ENCODE measurements at regions not wholly inside any gene's neighbourhood (a gene's known extent, or its start where the extent isn't known, plus 50 kb on each side); places are given as distances from the start of the nearest gene placed in this dataset.

DNA sequence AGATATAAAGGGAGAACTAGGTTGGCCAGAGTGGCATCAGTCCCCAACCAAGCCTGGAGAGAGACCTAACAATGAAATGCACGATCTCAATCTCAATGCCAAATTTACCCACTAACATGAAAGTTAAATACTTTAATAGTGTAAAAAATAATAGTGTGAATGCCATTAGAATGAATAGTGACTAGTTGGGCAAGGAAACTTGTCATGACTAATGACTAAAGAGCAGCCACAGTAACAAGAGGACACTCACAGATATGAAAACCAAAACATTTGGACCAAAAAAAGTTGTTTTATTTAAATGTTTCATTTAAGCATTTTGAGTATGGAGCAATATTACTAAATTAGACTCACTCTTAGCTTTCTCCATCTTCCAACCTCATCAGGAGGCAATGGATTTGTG lies 1853.8 kb downstream of the EFNA5 start:
- no peak overlapping the region for H3K9ac ChIP-seq (ENCODE audit: extremely low read depth, insufficient read length, low read length)
- no peaks in the 10 kb centered on the region for H4K20me1 ChIP-seq (ENCODE audit: control insufficient read depth, insufficient read depth, insufficient read length)
- no peak overlapping the region for H3K4me2 ChIP-seq (ENCODE audit: insufficient read depth, insufficient read length, low read length)
- Mint-ChIP-seq H3K27me3 (ENCODE audit: low read depth) (no peaks in the 10 kb centered on the region), H3K36me3 (ENCODE audit: insufficient read depth in 1 of 3, low read depth in 3 of 3) (no peaks in the 10 kb centered on the region), H3K27ac (no peak overlapping the region; a peak in 1 of 7 replicates), H3K9me3 (no peaks in the 10 kb centered on the region), H3K4me3 (no peak overlapping the region), H3K4me1 (no peaks in the 10 kb centered on the region)
- no peak overlapping the region for H3K56ac ChIP-seq (ENCODE audit: insufficient read length, low read depth, low read length)
- no peak overlapping the region for H2BK20ac ChIP-seq (ENCODE audit: low read depth, low read length, poor library complexity, severe bottlenecking)
- H4K8ac ChIP-seq (replicated peaks; ENCODE audit: insufficient read length, low read depth, low read length): no peak overlapping the region
- H3K27me3 ChIP-seq (ENCODE audit: insufficient read depth, low read length): no peaks in the 10 kb centered on the region
- H3K18ac ChIP-seq (ENCODE audit: insufficient read length, low read depth, low read length): no peak overlapping the region
- no peak overlapping the region for H3K27ac ChIP-seq (ENCODE audit: insufficient read length, low read depth, low read length)
- H3K9me3 ChIP-seq (ENCODE audit: control insufficient read depth, low read depth, low read length): no peaks in the 10 kb centered on the region
- H3K79me1 ChIP-seq (ENCODE audit: insufficient read depth, low read depth, low read length, poor library complexity, severe bottlenecking): no peaks in the 10 kb centered on the region
- H2BK120ac ChIP-seq (ENCODE audit: low read depth, low read length, poor library complexity, severe bottlenecking): no peak overlapping the region
- no peak overlapping the region for H2AK5ac ChIP-seq (ENCODE audit: insufficient read length, low read length)
- no peak overlapping the region for H2AFZ ChIP-seq (ENCODE audit: low read length)
- no CpG with 5 or more reads among the region's 1 CpG for WGBS (ENCODE audit: extremely low coverage, insufficient read length, low lambda C conversion rate)
- no peak for DNase-seq
- no peak overlapping the region for H2BK5ac ChIP-seq (ENCODE audit: insufficient read length, low read length)
- no peak overlapping the region for H3K4ac ChIP-seq (ENCODE audit: low read depth, low read length)
- H3K79me2 ChIP-seq (ENCODE audit: insufficient read depth, low read length): no peaks in the 10 kb centered on the region
- H4K91ac ChIP-seq (ENCODE audit: insufficient read length, low read depth, low read length): no peak overlapping the region
- no peak overlapping the region for H4K5ac ChIP-seq (ENCODE audit: insufficient read length, low read depth, low read length)
- no peak overlapping the region for H3K23ac ChIP-seq (ENCODE audit: insufficient read length, low read depth, low read length)
- no peak overlapping the region for H3K14ac ChIP-seq (ENCODE audit: insufficient read depth, low read length)
- H3K4me1 ChIP-seq (ENCODE audit: insufficient read depth, low read length): no peaks in the 10 kb centered on the region
- H2BK12ac ChIP-seq (ENCODE audit: insufficient read length, low read depth, low read length): no peak overlapping the region
- H3T11ph ChIP-seq (ENCODE audit: low read length): no peak overlapping the region
- H2BK15ac ChIP-seq (ENCODE audit: low read depth, low read length): no peak overlapping the region
- no peaks in the 10 kb centered on the region for H3K23me2 ChIP-seq (ENCODE audit: insufficient read length, low read depth, low read length, poor library complexity, severe bottlenecking)
- no peak for TF ChIP-seq CTCF (conservative IDR thresholded peaks at IDR 0.05)
